Prostate gland (tissue), 2 donors: ENCODE measurements at regions not wholly inside any gene's neighbourhood (a gene's known extent, or its start where the extent isn't known, plus 50 kb on each side); places are given as distances from the start of the nearest gene placed in this dataset.

ENCODE experiments used
- POLR2A ChIP-seq: fragments of 450-650 bp; IDR thresholded peaks from one replicate; pipeline ENCODE4 v1.6.1; 2016; ENCODE audit warnings: antibody characterized with exemption, mild to moderate bottlenecking
- POLR2AphosphoS5 ChIP-seq: sonication (generic); formaldehyde crosslinking; IDR thresholded peaks from one replicate; pipeline ENCODE4 v1.6.1; 2017; ENCODE audit warnings: antibody characterized with exemption
- TF ChIP-seq, protein P1 (sequence below), 4 experiments: fragments of 200-600 bp in 2 of 4; fragments of 450-650 bp in 2 of 4; sonication (generic) in 2 of 4; IDR thresholded peaks; 1 replicate in 3 of 4; 2 replicates in 1 of 4; pipeline ENCODE4 v1.5.1; 2016 to 2019; ENCODE audit warnings: antibody characterized with exemption in 4 of 4, mild to moderate bottlenecking in 2 of 4, moderate library complexity in 2 of 4

DNA sequence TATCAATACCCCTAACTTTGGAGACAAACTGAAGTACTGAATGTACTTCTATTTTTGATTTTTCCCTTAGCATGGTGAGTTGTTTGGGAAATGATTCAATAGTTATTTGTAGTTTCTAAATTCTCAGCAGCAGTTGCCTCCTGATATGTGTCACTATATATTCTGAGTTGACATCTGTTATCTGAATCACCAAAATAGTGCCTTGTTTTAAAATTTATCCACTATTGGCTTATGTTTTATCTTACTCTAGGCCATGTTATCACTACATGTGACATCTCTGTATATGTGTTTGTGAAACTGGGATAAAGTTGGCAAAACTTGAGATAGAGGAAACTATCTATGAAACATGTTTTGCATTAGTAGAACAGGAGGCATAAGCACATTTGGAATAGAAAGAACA is 317.6 kb downstream of the TLE4 start:
- TF ChIP-seq, protein P1, sequence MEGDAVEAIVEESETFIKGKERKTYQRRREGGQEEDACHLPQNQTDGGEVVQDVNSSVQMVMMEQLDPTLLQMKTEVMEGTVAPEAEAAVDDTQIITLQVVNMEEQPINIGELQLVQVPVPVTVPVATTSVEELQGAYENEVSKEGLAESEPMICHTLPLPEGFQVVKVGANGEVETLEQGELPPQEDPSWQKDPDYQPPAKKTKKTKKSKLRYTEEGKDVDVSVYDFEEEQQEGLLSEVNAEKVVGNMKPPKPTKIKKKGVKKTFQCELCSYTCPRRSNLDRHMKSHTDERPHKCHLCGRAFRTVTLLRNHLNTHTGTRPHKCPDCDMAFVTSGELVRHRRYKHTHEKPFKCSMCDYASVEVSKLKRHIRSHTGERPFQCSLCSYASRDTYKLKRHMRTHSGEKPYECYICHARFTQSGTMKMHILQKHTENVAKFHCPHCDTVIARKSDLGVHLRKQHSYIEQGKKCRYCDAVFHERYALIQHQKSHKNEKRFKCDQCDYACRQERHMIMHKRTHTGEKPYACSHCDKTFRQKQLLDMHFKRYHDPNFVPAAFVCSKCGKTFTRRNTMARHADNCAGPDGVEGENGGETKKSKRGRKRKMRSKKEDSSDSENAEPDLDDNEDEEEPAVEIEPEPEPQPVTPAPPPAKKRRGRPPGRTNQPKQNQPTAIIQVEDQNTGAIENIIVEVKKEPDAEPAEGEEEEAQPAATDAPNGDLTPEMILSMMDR (IDR thresholded peaks at IDR 0.05): no peak
- TF ChIP-seq POLR2AphosphoS5: no peak
- no peak for TF ChIP-seq POLR2A
